CD4-positive, alpha-beta T cell treated with Interleukin-12 subunit alpha and Interleukin-12 subunit beta, for 1 hour (primary cell): ENCODE measurements at regions not wholly inside any gene's neighbourhood (a gene's known extent, or its start where the extent isn't known, plus 50 kb on each side); places are given as distances from the start of the nearest gene placed in this dataset.

Experiments
- DNase-seq: peaks from one replicate; pipeline ENCODE4 v3.0.0-alpha.2; 2020

DNA sequence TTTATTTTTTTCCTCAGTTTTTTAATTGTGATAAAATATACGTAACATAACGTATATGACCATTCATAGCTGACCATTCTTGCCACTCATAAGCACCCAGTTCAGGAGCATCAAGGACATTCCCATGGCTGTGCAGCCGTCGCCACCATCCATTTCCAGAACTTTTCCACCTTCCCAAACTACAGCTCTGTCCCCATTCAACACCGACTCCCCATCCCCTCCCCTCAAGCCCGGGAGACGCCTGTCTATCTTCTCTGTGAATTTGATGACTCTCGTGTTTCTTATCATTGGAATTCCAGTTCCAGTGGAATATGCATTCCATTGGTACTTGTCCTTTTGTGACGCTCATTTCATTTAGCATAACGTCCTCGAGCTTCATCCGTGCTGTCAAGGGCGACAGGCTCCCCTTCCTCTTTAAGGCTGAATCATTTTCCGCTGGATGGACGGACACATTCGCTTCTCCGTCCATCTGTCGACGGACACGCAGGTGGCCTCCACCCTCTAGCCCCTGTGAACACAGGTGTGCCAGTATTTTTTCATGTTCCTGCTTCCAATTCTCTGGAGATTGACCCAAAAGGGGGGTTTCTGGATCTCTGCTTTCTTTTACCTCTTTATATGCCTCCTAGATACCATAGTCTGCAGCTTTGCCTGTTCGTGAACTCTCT is 88.1 kb downstream of the YTHDF1 start:
- DNase-seq, result no peak

DNA sequence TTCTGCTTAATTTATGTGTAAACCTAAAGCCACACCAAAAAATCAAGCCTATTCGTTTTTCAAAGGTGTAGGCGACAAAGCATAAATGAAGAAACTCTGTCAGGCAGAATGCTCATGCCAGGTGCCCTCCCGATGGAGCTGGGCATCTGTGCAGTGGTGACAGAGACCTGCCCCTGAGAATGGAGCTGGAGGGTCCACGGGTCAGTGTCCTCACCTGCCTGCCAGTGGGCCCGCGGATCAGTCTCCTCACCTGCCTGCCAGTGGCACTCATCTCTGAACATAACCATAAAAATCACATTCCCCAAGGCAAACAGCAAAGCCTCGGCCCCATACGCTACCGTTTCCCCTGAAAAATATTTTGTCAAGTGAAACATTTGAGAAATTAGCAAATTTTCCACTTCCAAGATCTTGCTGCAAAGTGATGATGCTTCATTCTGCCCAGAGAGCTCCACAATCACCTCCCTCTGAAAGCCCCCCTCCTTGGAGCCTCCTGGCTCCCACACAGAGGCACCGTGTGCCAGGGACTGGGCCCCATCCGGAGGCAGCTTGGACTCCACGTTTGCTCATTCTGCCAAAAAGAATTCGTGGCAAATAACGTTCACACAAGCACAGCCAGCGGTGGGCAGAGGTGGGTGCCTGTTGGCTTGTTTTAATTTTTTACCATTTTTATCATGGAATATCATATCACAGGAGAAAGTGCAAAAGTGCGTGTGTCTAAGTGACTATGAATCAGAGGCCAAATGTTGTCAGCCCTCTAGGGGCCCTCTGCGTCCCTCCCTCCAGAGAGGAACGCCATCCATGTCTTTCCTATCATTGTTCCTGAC is 88.8 kb downstream of the YTHDF1 start:
- no peak for DNase-seq

DNA sequence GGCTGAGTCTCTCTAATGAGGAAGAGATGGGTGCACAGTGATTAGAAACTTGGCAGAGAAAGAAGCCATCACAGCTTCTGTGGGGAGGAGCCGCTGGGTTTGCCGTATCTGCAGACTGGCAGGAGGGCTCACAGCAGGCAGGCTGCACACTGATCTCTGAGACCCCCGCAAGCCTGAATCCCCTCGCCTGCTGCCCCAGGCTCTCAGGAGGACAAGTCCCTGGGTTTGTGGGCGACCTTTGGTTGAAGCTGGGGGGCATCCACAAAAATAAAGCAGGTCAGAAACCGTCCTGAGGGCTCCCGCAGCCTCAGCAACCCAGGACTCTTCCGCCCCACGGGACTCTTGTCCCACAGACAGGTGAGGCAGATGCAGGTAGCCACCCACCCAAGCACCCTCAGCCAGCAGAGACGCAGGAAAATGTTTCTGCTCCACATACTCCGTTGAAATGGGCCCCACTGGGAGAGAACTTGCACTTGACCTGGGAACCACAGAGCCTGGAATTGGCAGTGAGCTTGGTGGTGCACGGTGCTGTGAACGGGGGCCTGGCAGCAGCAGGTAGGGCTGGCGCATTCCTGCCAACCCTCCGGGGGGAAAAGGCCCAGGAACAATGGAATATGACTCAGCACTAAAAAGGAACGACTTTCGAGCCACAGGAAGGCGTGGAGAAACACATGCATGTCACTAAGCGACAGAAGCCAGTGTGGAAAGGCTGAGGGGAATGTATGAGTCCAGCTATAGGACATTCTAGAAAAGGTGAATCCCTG is 89.9 kb downstream of the YTHDF1 start:
- DNase-seq, result no peak

DNA sequence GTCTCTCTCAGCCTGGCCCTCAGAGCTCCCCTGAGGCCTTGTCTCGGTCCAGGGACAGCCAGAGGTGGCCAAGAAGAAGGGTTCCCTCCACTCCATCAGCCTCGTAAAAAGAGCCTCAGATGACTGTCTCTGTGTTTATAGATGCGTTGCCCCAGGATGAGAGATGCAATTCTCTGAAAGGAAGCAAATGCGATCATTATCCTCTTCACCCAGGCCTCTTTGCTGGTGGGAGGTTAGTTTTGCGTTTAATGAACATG is 90.4 kb downstream of the YTHDF1 start:
- DNase-seq, result no peak

DNA sequence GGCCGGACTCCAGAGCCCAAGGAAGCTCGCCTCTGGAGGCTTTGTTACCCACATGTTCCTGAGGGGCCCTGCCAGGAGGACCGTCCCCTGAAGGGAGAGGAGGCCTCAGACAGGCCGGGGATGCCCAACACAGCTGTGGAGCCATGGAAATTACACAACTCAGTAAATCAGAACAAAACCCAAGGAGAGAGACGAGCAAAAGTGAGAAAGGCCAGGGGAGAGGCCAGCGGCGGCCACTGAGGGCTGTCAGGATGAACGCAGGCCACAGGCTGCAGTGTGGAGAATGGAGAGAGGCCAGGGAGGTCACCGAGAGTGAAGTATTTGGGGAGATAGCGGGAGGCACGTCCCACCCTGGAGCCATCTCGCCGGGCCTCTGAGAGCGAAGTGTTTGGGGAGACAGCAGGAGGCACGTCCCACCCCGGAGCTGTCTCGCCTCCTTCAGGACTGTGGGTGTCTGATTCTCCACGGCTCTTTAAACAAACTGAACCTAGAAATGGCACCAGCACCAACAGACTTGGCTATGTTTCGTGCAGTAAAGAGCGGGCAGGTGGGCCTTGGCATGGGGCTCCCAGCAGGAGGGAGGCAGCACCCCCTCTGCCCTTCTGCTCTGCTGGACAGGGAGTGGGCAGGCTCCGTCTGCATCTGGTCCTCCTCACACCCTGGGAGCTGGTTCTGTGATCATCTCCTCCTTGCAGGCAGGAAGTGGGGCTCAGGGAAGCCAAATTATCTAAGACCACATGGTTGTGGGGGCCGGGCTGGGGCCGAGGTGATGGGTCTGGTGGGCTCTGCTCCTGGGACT is 91.0 kb downstream of the YTHDF1 start:
- no peak for DNase-seq

DNA sequence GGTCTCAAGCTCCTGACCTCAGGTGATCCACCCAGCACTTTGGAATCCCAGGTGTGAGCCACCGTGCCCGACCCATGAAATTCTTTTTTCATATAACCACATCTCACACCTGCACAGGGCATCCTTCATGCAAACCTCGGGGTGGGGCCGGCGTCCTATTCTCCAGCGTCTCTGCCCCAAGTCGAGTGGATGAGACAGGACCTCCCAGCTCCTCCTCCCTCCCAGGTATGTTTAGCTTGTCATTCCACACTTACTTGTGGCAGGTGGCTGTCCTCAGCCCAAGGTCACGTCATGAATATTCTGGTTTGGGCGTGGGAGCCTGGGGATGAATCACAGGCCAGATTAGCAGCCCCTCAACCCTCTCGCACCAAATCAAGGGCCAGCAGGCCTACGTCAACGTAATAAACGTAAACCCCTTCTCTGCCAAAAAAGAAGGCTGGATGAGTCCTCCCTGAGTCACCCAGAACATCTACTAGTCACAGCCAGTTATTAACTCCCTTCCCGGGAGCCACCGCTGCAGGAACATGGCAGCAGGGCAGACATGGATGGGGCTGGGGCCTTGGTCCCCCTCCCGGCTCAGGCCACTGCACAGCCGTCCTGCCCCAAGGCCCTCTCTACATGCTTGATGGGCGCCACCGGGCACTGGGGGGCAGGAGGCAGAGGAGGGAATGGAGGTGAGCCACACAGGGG is 91.7 kb downstream of the YTHDF1 start:
- DNase-seq, result no peak

DNA sequence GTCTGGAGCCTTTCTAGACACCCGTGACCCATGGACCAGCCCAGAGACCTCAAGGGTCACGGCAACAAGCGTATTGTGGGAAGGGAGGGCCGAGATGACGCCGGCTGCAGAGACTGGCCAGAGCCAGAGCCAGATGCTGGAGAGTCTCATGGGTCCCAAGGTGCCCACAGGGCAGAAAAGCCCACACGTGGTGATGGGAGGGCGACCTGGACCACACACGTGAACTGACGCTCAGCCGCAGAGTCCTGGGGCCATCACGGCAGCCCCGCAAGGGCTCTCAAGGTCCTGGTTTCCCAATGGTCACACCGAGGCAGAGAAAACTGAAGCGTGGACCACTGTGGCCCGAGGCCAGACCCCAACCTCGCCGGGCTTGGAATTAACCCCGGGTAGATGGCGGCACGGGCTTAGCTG is 92.6 kb downstream of the YTHDF1 start:
- no peak for DNase-seq

DNA sequence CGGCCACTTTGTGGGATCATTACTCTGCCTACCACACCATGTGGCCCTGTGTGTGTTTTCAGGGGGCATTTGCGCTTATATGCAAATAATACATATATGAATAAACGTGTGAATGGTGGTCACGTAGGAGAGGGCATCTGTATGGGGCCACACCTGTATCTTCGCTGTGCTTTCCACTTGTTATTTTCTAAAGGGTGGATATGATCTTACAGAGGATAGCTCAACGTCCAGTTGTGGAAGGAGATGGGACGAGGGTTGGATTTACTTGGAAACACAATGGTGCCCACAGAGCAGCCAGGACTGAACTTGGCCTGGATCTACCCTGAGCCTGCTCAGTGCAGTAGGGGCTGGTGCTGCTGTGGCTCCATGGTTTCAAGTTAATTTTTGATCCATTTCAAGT is 93.3 kb downstream of the YTHDF1 start:
- DNase-seq, result no peak

DNA sequence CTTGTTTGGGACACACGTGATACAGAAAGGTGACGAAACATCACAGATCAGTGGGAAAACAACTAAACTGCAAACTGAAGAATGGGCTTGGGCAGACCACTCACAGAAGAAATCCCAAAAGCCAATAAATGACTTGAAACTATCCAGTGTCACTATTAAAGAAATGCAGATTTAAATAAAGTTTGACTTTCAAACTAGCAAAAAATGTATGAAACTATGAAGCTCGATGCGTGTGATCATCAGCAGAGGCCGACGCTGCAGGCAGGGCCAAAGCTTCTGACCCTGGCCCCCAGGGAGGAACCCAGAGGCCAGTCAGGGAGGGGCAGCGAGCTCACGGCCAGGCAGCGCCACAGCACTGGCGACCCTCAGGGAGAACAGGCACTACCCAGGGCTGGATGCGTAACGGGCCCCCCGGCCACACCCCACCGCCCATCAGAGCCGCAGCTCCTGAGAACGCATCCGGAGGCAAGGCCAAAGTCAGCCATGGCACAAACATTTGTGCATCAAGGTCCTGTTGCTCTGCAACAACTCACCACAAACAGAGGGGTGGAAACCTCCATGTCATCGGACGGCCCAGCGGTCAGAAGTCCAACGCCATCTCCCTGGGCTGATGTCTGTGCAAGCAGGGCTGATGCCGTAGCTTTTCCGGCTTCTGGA is 94.1 kb downstream of the YTHDF1 start:
- DNase-seq, result no peak

DNA sequence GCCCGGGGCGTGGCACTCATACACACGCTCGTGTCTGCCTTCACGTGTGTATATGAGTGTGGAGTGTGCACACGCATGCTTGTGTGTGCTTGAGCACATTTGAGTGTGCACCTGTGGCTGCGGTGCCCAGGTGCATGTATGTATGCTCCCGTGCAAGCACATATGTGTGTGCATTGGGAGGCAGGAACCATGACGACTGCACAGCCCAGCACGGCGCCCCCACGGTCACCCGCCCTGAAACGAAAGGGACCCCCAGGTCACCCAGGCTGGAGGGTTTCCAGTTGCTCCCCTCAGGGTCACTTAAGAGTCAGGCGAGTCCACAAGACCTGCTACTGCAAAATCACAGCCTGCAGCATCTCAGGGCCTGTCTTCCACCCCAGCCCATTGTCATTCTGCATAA is 94.7 kb downstream of the YTHDF1 start:
- DNase-seq, result no peak

DNA sequence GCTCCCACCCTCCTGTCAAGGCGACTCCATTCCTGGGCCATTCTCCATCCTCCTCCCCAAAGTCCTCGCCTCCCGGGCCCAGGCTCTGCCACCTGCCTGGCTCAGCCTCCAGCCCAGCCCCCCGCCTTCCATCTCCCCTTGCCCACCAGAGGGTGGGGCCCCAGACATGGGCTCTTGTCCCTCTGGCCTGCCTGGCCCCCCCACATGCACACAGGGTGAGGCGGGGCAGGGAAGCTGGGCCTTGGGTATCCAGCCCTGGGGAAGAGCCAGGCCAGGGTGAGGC is 95.2 kb downstream of the YTHDF1 start:
- DNase-seq, result no peak

DNA sequence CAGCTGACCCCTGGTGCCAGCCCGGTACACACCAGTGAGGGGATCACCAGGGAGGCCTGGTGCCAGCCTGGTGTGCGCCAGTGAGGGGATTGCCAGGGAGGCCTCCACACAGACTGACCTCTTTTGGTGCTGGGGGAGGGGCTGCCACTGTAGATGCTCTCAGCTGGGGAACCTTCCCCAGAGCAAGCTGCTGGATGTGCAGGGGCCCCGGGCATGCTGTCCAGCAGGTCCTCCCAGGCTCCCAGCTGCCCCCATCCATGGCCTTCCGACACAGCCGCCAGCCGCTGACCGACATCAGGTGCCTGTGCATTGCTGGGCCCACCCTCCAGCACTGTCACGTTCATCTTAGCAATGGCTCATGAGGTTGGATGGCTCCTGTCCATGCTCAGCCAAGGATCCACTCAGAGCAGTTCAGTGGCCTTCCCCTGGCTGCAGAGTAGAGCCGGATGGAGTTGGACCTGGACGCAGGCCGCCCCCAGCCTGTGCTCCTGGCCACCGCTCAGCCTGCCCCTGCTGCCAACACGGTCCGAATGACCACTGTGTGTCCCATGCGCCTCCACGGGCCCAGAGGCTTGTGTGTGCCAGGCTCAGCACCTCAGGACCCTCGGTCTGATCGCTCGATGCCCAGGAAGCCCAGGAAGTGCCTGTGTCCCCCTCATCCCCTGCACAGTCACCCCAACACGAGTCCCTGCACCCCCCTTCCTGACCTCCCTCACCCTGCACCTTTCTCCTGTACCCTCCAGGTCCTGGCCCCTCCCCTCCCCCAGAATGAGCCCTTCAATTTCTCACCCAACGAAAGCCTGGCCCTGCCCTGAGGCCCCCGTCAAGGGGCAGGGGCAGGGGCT is 95.7 kb downstream of the YTHDF1 start:
- DNase-seq, result no peak

DNA sequence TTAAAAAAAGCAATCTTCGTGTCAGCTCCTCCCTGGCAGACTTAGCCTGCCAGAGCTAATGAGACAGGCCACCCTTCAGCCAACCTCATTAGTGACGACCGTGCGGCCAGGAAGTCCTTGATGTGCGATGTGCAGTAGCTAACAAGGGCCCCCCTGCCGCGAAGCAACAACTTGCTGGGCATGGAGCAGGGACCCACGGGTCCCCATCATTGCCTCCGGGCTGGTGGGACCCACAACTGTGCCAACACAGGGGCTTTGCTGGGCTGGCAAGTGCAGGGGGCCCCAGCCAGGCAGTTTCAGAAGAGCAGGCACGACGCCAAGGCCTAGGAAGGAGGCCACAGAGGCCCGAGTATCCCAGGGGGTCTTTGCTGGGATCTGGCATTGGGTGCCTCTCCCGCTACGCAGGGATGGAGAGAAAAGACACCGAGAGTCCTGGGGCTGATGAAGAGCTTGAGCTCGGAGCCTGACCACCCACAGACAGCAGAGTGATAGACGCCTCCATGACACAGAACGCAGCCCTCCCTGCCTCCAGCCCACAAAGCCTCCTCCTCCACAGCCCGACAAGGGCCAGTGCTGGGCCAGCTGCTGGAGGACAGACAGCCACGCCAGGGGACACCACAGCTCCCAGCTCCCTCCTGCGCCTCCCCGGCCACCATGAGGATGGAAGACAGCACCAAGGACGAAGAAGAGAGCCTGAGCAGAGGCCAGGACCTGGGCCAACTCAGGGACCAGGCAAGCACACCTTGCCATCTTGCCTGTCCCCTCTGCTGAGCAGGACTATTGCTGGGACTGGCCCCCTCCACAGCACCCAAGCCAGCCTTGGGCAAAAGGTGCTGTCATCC is 96.6 kb downstream of the YTHDF1 start:
- DNase-seq, result no peak

DNA sequence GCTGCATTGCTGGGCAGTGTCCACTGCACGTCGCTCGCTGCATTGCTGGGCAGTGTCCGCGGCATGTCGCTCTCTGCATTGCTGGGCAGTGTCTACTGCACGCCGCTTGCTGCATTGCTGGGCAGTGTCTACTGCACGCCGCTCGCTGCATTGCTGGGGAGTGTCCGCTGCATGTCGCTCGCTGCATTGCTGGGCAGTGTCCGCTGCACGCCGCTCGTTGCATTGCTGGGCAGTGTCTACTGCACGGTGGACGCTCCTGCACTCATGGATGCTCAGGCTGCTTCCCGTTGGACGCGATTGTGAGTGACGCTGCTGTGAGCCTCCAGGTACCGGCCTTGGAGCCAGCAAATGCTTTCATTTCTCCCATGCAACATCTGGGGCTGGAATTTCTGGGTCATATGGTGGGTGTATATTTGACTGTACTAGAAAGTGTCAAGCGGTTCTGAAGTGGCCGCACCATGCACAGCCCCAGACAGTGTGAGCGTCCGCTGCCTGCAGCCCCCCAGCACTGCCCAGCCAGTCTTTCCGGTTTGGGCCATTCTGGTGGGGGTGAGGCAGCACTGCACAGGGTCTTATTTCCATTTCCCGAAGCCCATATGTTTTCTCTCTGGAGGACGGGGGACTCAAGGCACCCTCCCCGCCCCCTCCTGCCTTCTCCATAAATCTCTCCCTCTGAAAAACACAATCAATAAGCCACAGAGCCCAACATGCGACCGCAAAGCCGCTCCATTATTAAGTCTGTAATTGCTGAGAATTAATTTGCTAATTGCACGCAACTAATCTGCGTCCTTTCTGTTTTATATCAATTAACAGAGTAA is 97.4 kb downstream of the YTHDF1 start:
- DNase-seq, result no peak

DNA sequence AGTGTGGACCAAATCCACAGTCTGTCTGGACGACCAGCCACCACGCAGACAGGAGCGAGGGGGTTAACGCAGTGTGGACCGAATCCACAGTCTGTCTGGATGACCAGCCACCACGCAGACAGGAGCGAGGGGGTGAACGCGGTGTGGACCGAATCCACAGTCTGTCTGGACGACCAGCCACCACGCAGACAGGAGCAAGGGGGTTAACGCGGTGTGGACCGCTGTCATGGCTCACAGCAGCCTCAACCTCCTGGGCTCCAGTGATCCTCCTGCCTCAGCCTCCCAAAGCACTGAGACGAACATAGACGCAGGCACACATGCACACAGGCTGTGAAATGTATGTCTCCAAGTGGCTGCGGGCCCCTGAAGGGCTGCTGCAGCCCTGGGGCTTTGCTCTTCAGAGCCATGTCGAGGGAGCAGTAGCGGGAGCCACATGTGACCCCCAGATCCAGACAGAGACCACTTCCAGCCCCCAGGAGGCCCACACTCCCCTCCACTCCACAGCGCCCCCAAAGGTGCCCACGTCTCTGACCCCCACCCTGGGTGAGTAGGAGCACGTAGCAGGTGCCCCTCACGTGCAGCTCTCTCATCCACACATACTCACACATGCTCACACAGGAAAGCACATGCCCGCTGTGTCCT is 98.1 kb downstream of the YTHDF1 start:
- DNase-seq, result no peak

DNA sequence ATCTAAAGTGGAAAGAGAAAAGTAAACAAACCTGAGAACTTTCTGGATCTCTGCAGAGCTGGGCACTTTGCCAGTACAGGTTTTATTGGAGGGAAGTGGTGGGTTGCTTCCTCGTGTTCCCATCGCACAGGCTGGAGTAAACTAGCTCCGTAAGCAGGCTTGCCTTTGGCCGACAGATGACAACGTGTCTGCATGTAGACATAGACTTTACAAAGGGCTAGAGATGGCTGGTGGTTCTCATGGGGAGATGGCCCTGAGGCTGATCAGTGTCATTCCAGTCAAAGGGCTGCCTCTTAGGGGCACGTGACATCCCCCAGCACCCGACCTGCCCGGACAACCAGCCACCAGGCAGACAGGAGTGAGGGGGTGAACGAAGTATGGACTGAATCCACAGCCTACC is 98.8 kb downstream of the YTHDF1 start:
- no peak for DNase-seq

DNA sequence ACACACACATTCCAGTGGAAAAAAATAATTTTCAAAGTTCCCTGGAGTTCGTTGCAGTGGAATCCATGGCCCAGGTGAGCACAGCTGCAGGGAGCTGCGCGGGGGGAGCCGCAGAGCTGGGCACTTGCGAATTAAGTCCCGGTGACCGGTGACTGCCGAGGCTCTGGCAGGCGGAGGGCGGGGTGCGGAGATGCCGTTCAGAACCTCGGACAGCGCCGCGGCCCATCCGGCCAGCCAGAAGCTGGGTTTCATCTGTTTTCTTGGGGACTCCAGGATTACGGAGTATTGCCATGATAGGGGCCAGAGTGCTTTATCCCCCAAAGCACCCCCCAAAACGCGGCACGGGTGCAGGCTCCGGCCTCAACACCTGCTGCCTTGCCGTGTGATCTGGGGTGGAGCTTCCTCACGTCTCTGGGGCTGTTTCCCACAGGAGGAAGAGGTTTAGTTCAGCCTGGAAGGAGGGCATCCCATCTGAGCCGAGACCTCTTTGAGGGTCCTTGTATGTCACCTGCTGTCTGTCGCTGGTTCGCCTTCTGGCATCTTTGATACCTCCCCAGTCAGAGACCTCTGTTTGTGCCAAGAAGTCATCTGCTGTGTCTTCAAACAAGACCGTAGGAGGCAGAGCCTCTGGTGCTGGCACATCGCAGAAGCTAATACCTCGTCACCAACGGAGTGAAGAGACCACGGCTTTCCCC is 99.4 kb downstream of the YTHDF1 start:
- no peak for DNase-seq

DNA sequence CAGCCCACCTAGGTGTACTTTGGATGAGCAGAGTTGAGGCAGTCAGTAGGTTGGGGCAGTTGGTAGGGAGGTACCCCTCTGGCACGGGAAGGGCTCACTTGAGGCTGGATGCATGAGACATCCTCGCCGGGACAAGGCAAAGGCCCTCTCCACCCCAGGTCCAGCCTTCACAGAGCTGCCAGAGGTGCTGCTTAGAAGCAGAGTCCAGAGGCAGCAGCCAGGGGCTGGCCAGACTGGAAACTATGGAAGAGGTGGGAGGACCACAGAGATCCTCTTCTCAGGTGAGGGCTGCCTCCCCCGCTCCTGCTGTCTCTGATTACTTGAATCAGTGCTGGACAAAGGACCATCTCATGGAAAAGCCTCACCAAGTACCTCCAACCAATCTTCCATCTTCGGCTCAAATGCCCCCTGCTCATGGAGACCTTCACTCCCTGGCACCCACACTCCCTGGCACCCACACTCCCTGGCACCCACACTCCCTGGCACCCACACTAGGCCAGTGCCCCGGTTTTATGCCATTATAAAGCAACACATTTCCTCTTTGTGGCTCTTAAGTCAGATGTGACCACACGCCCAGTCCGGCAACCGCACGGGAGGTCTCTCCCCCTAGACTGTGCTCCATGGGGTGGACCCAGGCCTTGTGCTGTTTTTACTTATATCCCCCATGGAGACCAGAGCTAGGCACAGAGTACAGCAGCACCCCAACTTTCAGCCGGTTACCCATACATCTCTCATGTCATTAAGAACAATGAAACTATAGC is 100.1 kb downstream of the YTHDF1 start:
- no peak for DNase-seq
